ENCODE measurements at regions not wholly inside any gene's neighbourhood (a gene's known extent, or its start where the extent isn't known, plus 50 kb on each side); places are given as distances from the start of the nearest gene placed in this dataset.

GRCh38 chr19:30924069-30924636 lies 425.1 kb downstream of the TSHZ3 start (continued):
- TF ChIP-seq CHD7 (IDR thresholded peaks at IDR 0.05; ENCODE audit: insufficient replicate concordance, low read length) (no peak), MAX (IDR thresholded peaks at IDR 0.05) (no peak), JUN (IDR thresholded peaks at IDR 0.05; ENCODE audit: low read depth, low read length) (no peak), E2F6 (IDR thresholded peaks at IDR 0.05) (no peak), HDAC6 (IDR thresholded peaks at IDR 0.05; ENCODE audit: low read depth, low read length) (no peak), EGR1 (IDR thresholded peaks at IDR 0.05; ENCODE audit: borderline replicate concordance, low read depth, low read length) (no peak), TBP (IDR thresholded peaks at IDR 0.05; ENCODE audit: low read depth, low read length) (no peak), ZNF274 (IDR thresholded peaks at IDR 0.05; ENCODE audit: borderline replicate concordance, extremely low read depth, low read length) (no peak), PHF8 (conservative IDR thresholded peaks at IDR 0.05; ENCODE audit: low read depth, low read length) (no peak), SIRT6 (IDR thresholded peaks at IDR 0.05; ENCODE audit: low read length) (no peak), CTBP2 (IDR thresholded peaks at IDR 0.05; ENCODE audit: borderline replicate concordance, insufficient read depth, insufficient read length, low read length) (no peak)
